ENCODE measurements at regions not wholly inside any gene's neighbourhood (a gene's known extent, or its start where the extent isn't known, plus 50 kb on each side); places are given as distances from the start of the nearest gene placed in this dataset.

DNA sequence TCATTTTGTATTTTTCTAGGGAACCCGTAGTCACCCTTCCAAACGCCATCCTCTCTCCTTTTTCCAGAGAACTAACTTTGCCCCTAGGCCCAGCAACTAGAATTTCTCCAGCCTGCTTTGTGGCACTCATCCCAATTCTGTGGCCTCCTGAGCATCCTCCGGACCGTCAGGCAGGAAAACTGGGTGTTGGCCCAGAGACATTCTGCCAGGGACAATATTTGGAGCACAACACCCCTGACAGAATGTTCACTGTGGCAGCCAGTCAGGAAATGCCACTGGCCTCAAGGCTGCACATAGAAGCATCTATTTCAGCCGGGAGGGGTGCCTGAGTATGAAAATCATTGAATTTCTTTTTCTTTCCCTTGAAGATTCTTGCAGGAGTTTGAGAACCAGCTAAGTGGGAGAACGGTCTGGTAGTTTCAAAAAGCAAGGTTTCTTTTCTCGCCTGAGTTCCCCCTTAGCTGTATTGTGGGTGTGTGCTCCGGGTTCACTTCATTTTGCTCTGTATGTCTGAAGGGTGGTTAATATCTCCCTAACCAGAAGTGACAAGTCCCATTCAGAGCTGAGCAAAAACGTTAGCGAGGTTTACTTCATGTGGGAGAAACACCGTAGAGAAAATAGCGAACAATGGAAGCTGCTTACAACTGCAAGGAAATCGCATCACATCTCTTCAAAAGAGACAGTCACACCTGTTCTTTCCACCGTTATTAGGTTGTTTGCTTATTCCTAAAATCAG is 108.1 kb upstream of the TPM1 start:
- DNase-seq, result no peak

DNA sequence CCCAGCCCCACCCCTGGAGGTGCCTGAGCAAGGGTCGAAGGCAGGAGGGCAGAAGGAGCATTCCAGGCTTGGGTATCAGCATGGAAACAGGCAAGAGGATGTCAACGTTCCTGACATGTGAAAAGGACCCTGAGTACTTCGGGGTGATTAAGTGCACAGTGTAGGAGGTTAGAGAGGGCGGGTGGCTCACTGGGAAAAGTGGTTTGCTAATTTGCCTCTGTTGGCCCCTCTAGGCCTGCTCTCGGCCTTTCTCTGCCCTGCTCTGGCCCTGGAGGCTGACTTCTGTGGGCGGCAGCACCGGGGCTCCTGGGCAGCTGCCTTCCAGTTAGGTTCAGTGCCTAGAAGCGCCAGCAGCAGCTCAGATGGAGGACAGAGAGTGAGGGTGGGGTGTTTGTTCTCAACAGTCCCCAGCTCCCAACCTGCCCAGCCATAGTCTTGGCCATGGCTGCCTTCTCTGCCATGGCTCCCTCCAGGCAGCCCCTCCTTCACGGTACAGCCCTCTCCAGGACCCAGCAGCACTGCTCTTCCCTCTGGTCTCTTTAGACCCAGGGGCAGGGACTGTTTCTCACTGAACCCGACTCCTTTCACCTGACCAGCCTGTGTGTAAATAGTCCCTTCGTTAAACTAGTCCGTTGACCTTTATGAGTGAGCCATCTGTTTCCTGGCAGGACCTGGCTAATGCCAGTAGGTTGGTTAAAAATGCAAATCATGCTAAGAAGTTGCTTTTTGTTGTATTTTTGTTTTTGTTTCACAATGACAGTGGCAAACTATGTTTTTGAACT is 107.1 kb upstream of the TPM1 start:
- no peak for DNase-seq

DNA sequence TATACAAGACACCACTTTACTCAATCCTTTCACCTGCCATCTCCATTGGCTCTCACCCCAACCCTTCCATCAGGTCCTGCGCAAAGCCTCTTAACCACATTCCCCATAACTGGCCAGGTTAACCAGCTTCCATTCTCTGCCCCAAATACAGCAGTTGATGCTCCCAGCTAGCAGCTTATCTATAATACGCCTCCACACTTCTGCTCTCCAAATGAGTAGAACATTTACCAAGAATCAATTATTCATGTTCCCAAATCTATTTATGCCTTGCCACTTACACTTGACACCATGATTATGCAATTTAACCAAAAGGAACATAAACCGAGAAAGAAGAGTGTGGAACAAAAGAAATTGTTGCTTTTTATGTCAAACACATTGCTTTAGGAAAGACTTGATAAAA is 103.7 kb upstream of the TPM1 start:
- DNase-seq, result no peak

DNA sequence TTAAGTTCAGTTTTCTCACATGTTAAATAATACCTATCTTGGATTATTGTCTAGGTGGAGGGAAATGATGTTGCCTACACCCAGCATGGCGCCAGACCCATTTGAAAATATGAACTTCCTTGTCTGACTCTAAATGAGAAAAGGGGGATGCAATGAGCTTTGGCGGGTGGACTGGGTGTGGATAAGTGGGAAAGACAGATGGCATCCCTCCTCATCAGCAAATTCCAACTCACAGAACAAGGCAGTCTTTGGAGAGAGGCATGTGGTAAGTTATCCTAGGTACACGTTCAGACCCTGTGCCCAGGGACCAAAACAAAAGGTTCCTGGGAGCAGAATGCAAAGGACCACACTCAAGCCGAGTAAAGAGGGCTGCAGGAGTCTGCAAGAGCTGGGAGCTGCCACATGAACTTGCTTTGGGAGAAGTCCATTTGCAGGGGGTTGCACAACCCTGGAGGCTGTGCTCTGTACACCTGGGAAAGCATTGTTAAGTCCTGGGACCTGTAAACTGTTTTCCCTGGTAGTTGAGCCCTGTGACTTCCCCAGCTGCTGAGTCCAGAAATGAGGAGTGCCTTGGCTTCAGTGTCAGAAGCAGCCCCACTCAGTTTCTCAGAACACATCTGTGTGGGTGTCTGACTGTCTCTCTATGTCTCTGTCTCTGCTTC is 102.3 kb upstream of the TPM1 start:
- no peak for DNase-seq

DNA sequence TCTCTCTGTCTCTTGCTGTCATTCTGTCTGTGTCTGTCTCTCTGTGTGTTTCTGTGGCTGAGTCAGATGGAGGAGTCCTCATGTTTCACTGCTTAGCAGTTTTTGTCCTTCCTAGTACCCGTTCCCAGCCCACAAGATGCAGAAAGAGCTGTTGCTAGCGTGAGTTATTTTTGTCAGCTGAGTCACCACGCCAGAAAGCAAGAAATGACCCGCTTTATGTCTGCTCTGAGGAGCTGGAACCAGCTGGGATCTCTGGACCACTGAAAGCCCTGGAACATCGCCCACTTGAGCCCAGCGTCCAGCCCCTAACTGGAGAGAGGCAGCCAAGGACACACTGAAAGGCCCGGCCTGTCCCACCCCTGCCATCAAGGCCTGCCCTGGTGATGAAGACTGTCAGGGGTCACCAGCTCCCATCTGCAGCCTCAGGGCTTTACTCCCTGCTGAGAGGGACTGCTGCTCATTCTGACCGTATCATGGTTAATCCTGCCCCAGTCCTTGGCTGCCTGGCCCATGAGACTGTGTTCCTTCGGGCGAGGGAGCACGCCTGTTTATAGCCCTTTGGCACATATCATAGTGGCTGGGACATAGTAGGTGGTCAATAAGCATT is 101.7 kb upstream of the TPM1 start:
- DNase-seq, result no peak

DNA sequence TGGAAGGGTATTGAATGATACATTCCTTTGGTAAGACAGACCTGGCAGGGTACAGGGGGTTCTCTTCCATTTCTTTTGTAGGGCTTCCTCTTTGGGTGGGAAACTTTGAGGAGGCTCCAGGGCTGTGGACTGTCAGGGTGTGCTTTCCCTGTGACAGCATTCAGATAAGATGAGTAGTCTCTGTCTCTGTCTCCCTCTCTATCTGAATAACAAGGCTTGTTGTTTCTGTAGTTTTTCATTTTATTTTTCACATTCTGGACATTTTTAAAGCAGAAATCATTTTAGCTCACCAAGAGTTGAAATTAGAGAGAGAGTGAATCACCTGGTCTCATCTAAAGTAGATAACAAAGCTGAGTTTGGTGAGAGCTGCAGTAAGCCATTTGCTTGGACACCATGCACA is 100.8 kb upstream of the TPM1 start:
- DNase-seq, result no peak

DNA sequence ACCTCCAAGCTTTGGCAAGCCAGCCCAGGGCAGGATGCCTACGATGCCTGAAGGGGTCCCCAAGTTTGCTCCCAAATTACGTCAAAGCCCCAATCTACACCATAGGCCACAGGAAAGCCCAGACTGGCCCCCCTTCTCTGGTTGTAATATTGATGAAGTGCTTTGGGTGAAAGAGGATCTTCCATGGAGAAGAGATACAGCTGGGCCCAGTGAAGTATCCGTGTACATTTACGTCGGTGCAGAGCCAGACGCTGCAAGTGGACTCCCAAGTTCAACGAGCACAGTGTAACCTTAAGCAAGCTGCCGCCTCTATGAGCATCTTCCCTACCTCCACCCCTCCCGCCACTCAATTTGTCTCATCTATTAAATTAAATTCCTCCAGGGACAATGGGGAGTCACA is 100.1 kb upstream of the TPM1 start:
- DNase-seq, result no peak

DNA sequence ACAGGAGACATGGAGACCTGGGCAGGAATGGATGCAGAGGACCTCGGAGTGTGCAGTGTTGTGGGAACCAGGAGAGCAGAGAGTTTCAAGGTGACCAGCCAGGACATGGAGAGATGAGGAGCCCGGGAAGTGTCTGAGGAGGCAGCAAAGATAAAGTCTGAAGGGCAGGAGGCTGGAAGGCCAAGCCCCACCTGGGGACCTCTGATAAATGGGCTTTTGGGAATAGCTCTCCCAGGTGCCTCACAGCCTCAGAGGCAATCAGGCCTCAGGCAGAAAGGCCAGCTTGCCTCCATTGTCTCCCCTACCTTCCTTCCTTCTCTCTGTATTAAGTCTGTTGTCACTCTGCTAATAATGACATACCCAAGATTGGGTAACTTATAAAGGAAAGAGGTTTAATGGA is 97.5 kb upstream of the TPM1 start:
- DNase-seq, result no peak

DNA sequence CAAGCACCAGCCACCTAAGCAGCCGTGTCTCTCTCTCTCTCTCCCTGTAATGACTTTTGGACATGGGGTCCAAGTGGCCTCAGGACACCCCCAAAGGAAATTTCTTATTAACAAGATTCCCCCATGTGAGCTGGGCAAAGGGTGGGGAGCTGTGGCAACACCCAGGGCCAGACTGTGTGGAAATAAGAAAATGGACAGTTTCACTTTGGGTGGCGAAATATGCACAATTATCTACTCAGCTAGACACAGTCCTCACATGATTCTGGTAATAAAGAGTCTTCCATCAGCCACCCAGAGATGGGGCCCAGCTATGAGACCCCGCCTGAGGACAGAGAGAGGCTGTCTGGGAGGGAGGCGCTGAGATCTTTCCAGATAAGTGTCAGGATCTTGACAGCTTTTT is 96.8 kb upstream of the TPM1 start:
- no peak for DNase-seq

DNA sequence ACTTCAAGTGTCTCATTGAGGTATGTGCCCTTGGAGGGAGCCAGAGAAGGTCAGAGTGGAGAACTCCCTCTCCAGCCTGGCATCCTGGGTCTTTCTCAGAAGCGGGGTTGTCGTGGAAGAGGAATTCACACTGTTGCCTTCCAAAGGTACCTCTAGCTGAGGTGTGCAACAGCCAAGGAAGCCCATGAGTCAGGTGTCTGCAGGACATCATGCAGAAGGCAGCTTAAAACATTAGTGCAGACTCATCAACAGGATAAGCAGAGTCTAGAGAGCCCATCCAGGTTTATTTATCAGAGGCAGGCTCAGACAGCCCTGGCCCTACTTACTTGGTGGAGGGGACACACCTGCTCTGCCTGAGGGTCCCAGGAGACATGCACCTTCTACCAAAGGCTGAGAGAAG is 95.6 kb upstream of the TPM1 start:
- no peak for DNase-seq

DNA sequence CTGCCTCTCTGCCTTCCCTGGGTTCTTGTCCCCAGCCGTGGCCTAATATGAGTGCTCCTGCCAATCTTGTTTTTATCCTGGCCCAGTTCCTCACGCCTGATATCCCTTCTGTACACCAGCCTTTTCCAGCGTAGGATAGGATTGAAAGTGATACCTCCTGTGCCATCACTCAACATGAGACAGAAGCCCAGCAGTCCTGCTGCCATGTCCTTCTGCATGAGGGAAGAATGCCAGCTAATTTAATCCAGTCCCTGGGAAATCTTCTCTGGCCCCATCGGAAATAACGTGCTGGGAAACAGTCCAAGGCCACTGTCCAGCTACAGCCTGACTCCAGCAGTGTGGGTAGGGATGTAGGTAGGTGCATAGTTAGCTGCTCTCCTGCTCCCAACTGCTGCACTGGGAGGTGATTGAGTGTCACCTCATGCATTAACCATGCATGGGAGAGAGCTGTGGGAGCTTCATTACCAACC is 92.0 kb upstream of the TPM1 start:
- DNase-seq, result no peak

DNA sequence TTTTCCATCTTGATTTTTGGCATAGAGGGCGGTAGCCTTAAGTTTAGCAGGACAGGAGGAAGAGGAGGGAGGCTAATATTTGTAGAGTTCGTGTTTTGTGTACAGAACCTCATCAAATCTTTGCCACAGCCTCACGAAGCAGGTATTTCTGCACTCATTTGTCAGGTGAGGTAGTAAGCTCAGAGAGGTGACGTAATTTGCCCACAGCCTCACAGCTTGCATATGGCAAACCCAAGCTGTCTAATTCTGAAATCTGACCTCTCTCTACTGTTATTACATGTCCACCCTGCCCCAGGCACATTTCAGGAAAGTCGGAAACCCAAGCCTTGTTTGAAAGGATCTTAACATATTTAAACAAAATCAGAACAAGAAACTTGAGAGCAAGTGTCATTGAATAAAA is 91.1 kb upstream of the TPM1 start:
- no peak for DNase-seq

DNA sequence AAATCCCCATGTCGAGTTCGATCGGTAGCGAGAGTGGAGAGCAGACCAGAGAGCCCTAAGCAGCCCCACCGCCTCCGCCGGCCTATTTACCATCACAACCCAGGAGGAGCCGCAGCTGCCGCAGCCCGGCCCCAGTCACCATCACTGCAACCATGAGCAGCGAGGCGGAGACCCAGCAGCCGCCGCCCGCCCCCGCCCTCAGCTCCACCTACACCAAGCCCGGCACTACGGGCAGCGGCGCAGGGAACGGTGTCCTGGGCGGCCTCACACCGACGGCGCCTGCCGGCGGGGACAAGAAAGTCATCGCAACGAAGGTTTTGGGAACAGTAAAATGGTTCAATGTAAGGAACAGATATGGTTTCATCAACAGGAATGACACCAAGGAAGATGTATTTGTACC is 89.5 kb upstream of the TPM1 start:
- no peak for DNase-seq

DNA sequence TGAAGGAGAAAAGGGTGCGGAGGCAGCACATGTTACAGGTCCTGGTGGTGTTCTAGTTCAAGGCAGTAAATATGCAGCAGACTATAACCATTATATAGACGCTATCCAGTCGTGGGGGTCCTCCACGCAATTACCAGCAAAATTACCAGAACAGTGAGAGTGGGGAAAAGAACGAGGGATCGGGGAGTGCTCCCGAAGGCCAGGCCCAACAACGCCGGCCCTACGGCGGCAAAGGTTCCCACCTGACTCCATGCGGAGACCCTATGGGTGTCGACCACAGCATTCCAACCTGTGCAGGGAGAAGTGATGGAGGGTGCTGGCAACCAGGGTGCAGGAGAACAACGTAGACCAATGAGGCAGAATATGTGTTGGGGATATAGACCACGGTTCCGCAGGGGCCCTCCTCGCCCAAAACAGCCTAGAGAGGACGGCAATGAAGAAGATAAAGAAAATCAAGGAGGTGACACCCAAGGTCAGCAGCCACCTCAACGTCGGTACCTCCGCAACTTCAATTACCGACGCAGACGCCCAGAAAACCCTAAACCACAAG is 89.0 kb upstream of the TPM1 start:
- DNase-seq, result no peak

DNA sequence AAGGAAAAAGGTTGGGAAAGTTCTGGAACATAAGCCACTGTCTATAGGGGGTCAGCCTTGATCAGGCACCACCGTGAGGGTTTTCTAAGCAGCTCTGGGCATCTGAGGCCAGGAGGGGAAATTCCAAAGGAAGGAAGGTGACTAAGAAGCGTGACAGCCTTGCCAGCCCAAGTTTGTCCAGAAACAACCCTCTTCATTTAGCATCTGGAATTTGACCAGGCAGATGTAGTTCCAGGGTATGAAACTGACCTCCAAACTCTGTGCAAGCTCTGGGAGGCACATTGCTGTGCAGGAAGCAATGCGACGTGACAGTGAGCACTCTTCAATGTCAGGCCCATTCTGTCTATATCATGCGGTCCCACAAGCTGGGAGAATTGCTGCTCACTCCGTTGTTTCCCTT is 85.4 kb upstream of the TPM1 start:
- no peak for DNase-seq

DNA sequence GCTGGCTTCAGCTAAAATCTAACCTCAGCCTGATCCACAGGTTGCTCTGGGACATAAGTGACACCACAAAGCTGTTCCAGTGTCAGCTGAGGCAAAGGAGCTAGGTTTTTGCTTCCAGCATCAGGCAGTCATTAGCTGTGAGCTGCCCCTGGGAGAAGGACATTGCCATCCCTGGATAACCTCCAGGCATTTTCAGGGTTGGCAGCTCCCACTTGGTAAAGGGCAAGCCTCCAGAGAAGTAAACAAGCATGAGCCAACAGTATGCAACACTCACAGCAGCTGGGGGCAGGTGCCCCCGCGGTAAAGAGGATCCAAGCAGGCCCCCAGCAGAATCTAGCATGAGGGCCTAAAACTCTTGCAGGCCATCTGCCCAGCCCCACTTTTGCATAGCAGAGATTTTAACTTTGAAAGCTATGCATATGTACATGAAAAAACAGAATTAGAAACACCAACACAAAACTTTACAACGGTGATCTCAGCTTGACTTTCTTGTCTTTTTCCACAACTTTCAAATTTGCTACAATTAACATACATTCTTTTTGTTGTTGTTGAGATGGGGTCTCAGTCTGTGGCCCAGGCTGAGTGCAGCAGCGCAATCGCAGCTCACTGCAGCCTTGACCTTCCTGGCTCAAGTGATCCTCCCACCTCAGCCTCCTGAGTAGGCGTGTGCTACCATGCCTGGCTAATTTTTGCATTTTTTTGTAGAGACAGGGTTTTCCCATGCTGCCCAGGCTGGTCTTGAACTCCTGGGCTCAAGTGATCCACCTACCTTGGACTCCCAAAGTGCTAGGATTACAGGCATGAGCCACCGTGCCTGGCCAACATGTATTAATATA is 83.8 kb upstream of the TPM1 start:
- DNase-seq, result no peak

DNA sequence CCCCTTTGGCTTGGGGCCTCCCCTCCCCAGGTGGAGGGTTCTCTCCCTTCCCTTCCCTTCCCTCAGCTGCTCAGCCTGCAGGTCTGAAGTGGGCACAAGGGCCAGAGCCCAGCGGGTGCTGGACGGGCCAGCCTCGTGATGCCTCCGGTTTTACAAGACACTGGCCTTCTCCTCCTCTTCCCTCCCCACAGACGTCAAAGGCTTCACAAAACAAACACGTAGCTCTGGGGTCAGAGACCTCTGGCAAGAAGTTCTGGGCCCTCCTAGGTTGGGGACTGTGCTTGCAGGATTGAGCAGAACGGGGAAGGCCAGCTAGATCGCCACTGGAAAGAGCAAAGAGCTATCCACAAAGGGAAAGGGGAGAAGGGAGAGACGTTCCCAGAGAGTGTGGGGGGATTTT is 81.4 kb upstream of the TPM1 start:
- no peak for DNase-seq

DNA sequence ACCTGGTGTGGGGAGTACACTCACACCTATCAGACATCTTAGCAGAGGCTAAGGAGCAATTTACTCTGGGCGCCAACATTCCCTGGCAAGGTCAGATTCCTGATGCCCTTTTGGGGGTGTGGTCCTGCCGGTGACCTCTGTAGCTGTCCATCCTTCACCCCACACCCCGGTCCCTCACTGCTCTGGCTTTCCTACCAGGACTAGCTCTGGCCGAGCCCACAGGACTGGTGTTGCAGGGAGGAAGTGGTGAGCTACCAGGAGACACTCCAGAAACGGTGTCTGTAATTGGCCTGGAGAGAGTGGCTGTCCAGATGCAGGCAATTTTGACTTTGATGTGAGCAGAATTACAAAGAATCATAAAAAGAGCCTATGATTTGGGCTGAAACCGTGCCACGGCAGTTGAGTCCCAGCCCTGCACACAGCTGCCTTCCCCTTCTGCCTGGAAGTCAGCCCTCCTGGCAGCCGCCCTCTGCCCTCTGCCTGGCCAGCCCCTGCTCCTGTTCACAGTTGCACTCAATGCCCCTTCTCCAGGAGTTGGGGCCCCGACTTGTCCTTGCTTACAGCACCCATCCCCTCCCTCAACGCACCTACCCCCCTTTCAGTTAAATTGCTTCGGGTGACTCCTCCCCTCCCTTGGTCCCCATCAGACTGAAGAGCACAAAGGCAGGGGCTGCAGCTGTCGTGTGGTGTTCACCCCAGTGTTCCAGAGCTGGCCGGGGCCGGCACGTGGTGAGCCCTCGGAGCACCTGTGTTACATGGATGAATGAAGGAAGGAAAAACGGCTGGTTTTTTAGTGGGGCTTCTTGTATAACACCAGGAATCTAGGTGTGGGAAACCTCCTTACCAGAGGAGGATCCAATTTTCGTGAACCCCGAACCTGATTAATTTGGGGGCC is 80.2 kb upstream of the TPM1 start:
- DNase-seq, result no peak

DNA sequence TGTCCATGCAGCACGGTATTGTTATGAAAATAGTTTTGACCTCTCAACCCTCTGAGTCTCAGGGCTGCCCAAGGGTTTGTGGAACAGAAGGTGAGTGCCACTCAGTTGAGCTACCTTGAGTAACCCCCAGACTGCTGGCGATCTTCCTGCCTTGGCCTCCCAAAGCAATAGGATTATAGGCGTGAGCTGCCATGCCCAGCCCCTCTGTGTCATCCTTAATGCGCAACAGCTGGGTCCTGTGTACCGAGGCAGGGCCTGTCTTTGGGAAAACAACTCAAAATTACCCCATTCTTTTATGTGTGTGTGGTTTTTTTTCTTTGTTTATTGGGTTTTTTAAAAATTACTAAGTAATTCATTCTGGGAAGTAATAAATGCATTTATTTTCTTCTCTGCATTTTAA is 78.3 kb upstream of the TPM1 start:
- DNase-seq, result no peak

DNA sequence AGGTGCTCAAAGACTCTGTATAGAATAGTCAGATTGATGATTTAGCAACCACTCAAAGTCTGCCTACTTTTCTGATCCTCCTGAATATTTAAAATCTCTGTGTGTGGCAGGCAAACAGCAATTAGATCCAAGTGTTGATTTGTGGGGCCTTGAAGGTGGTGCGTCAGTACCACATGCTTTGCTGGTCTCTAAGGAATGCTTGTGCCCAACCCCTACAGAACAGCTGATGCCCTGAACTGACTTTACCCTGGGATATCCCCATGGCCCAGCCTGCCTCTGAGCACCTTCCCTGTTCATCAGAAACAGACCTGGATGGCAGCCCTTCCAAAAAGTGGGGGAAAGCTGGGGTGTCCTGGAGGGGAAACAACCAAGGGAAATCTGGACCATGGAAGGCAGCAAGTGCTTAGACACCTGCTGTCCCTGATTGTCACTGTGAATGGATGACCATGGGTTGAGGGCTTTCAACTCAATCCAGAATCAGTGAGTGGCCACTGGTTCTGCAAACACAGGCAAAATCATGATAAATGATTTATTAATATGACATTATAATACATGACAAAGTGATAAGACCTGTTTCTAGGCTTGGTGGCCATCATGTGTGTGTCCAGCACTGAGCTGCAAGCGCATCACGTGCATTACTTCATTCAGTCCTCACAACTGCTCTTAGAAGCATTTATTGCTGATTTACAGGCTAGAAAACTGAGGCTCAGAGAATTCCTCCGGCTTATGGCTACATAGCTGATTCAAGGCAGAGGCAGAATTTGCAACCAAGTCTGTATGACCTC is 76.1 kb upstream of the TPM1 start:
- DNase-seq, result no peak

DNA sequence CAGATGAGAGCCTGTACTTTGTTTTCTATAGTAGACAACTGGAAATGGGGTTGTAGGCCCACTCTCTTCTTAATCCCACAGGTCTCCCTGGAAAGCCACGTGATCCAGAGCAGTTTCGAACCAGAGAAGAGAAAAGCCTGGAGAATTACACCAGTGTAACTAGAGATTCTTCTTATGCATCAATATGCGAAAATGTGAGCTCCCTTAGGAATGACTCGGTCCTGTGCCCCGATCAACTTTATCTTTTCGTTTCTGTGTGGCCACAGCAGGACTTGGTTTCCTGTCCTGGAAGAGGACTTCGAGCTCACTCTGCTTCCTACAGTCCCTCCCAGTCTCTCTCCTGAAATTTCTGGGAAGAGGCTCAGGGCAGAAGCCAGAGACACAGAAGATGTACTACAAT is 73.8 kb upstream of the TPM1 start:
- DNase-seq, result no peak
